Smooth muscle cell (in vitro differentiated cells): ENCODE measurements at regions not wholly inside any gene's neighbourhood (a gene's known extent, or its start where the extent isn't known, plus 50 kb on each side); places are given as distances from the start of the nearest gene placed in this dataset.

Experiments used
- DNase-seq: peaks from one replicate; lab custom pipeline; 2025; ENCODE audit not compliant: unreplicated experiment; lab: John Stamatoyannopoulos, UW
- H2AFZ ChIP-seq: fragments of 200-600 bp; sonication (generic); 2 replicates; pipeline ENCODE4 v1.6.0; 2016; ENCODE audit warnings: antibody characterized with exemption, low read depth, mild to moderate bottlenecking
- H3F3A ChIP-seq: fragments of 200-600 bp; sonication (generic); 2 replicates; pipeline ENCODE4 v1.6.0; 2017; ENCODE audit warnings: antibody characterized with exemption, low read depth
- H3K27ac ChIP-seq: fragments of 200-600 bp; sonication (generic); 2 replicates; pipeline ENCODE4 v1.5.1; 2016; ENCODE audit warnings: low read depth, mild to moderate bottlenecking
- H3K27me3 ChIP-seq: fragments of 200-600 bp; sonication (generic); 2 replicates; pipeline ENCODE4 v1.6.1; 2016; ENCODE audit warnings: low read depth, mild to moderate bottlenecking
- H3K36me3 ChIP-seq: fragments of 200-600 bp; sonication (generic); 2 replicates; pipeline ENCODE4 v1.5.1; 2016; ENCODE audit warnings: low read depth
- H3K4me1 ChIP-seq: fragments of 200-600 bp; sonication (generic); 2 replicates; pipeline ENCODE4 v1.5.1; 2016; ENCODE audit warnings: low read depth
- H3K4me2 ChIP-seq: fragments of 200-600 bp; sonication (generic); 2 replicates; pipeline ENCODE4 v1.6.0; 2016; ENCODE audit warnings: mild to moderate bottlenecking
- H3K4me3 ChIP-seq: fragments of 200-600 bp; sonication (generic); 2 replicates; pipeline ENCODE4 v1.5.1; 2016; ENCODE audit warnings: mild to moderate bottlenecking
- H3K79me2 ChIP-seq: fragments of 200-600 bp; sonication (generic); 2 replicates; pipeline ENCODE4 v1.6.0; 2016; ENCODE audit warnings: low read depth, mild to moderate bottlenecking
- H3K9ac ChIP-seq: fragments of 200-600 bp; sonication (generic); 2 replicates; pipeline ENCODE4 v1.6.0; 2016; ENCODE audit warnings: low read depth
- H3K9me3 ChIP-seq: fragments of 200-600 bp; sonication (generic); replicated peaks from 2 replicates; pipeline ENCODE4 v1.5.1; 2016; ENCODE audit warnings: low read depth
- H4K20me1 ChIP-seq: fragments of 200-600 bp; sonication (generic); 2 replicates; pipeline ENCODE4 v1.6.0; 2016; ENCODE audit warnings: low read depth
- CTCF ChIP-seq: fragments of 200-600 bp; sonication (generic); IDR thresholded peaks from 2 replicates; pipeline ENCODE4 v1.5.1; 2017; ENCODE audit warnings: borderline replicate concordance, mild to moderate bottlenecking, antibody characterized with exemption; ENCODE audit not compliant: insufficient read depth, poor library complexity, severe bottlenecking
- WGBS: methylation state at CpG from one replicate; pipeline ENCODE4 v1.1.7; 2016; ENCODE audit warnings: low lambda C conversion rate; 5-methylcytosine and 5-hydroxymethylcytosine counted together

- Histone ChIP-seq H3K27me3 (peaks cover 4% of the 10 kb centered on the region), H3K9me3 (no peaks in the 10 kb centered on the region), H2AFZ (no peak overlapping the region), H4K20me1 (no peaks in the 10 kb centered on the region), H3K36me3 (no peaks in the 10 kb centered on the region), H3K79me2 (no peaks in the 10 kb centered on the region), H3K4me1 (no peaks in the 10 kb centered on the region), H3K4me2 (no peak overlapping the region), H3K27ac (no peak overlapping the region), H3K9ac (no peak overlapping the region), H3F3A (no peaks in the 10 kb centered on the region), H3K4me3 (no peak overlapping the region)
- DNase-seq: no peak
- no peak for TF ChIP-seq CTCF
- WGBS: 92% methylated on average over 3 of the region's 3 CpGs
Measured at GRCh38 chr2:67838205-67838604, 224.6 kb downstream of the C1D start.

GRCh38 chr2:67839242-67839641, 223.6 kb downstream of the C1D start:
- H3F3A ChIP-seq: no peaks in the 10 kb centered on the region
- no peak overlapping the region for H3K9ac ChIP-seq
- no peak for DNase-seq
- no peak overlapping the region for H3K4me3 ChIP-seq
- H3K4me2 ChIP-seq: no peak overlapping the region
- H3K36me3 ChIP-seq: no peaks in the 10 kb centered on the region
- TF ChIP-seq CTCF: no peak
- H3K4me1 ChIP-seq: no peaks in the 10 kb centered on the region
- no peaks in the 10 kb centered on the region for H3K79me2 ChIP-seq
- no peaks in the 10 kb centered on the region for H3K9me3 ChIP-seq
- H3K27ac ChIP-seq: no peak overlapping the region
- H4K20me1 ChIP-seq: no peaks in the 10 kb centered on the region
- WGBS: 87% methylated on average over 3 of the region's 3 CpGs
- H2AFZ ChIP-seq: no peak overlapping the region
- H3K27me3 ChIP-seq: peaks cover 7% of the 10 kb centered on the region

GRCh38 chr2:67839668-67840067, 223.1 kb downstream of the C1D start:
- H3K4me2 ChIP-seq: no peak overlapping the region

More at GRCh38 chr2:67839668-67840067, 223.1 kb downstream of the C1D start:
- H3K4me3 ChIP-seq: no peak overlapping the region
- 47% methylated on average over 3 of the region's 3 CpGs for WGBS
- no peaks in the 10 kb centered on the region for H3K79me2 ChIP-seq
- H4K20me1 ChIP-seq: no peaks in the 10 kb centered on the region
- no peak for TF ChIP-seq CTCF
- H3K27me3 ChIP-seq: peaks cover 7% of the 10 kb centered on the region
- H3K36me3 ChIP-seq: no peaks in the 10 kb centered on the region
- H3F3A ChIP-seq: no peaks in the 10 kb centered on the region
- H3K9me3 ChIP-seq: no peaks in the 10 kb centered on the region
- DNase-seq: no peak
- H3K27ac ChIP-seq: no peak overlapping the region
- H3K4me1 ChIP-seq: no peaks in the 10 kb centered on the region
- H3K9ac ChIP-seq: no peak overlapping the region
- H2AFZ ChIP-seq: no peak overlapping the region
